DND-41 (cell line): ENCODE measurements at regions not wholly inside any gene's neighbourhood (a gene's known extent, or its start where the extent isn't known, plus 50 kb on each side); places are given as distances from the start of the nearest gene placed in this dataset.

Experiments
- ATAC-seq: fragments of 200-7000 bp; cut with Tn5 transposase; 3 replicates; pipeline ENCODE4 v1.9.1; 2021; ENCODE audit warnings: low read depth; ENCODE audit not compliant: insufficient read depth
- DNase-seq: peaks from one replicate; pipeline ENCODE4 v3.0.0-alpha.2; 2020
- H2AFZ ChIP-seq: 2 replicates; pipeline ENCODE4 v1.6.0; 2012; ENCODE audit warnings: low read depth, low read length
- H3K27ac ChIP-seq: 2 replicates; pipeline ENCODE4 v1.5.1; 2012; ENCODE audit warnings: low read length, inconsistent platforms
- H3K27me3 ChIP-seq: fragments of 200-600 bp; sonication (generic); 2 replicates; pipeline ENCODE4 v1.6.0; 2012; ENCODE audit warnings: low read length, mild to moderate bottlenecking, inconsistent platforms; ENCODE audit not compliant: insufficient read depth, poor library complexity
- H3K36me3 ChIP-seq: 2 replicates; pipeline ENCODE4 v1.5.1; 2012; ENCODE audit warnings: low read length, inconsistent platforms; ENCODE audit not compliant: insufficient read depth
- H3K4me1 ChIP-seq: 2 replicates; pipeline ENCODE4 v1.5.1; 2012; ENCODE audit warnings: mild to moderate bottlenecking, low read length; ENCODE audit not compliant: insufficient read depth
- H3K4me2 ChIP-seq: 2 replicates; pipeline ENCODE4 v1.6.0; 2012; ENCODE audit warnings: mild to moderate bottlenecking, moderate library complexity, low read length, inconsistent platforms; ENCODE audit not compliant: insufficient read depth
- H3K4me3 ChIP-seq, 2 experiments: fragments of 200-600 bp in 1 of 2; shearing (Covaris generic) in 1 of 2; 2 replicates each; pipeline ENCODE4 v1.5.1; 2012 to 2016; ENCODE audit warnings: inconsistent platforms in 2 of 2, low read length in 2 of 2, mild to moderate bottlenecking in 2 of 2, low read depth in 1 of 2, moderate library complexity in 1 of 2
- H3K79me2 ChIP-seq: 2 replicates; pipeline ENCODE4 v1.6.0; 2012; ENCODE audit warnings: low read length, inconsistent platforms; ENCODE audit not compliant: insufficient read depth
- H3K9ac ChIP-seq: 2 replicates; pipeline ENCODE4 v1.6.0; 2012; ENCODE audit warnings: low read depth, mild to moderate bottlenecking, inconsistent platforms, low read length, moderate library complexity
- H3K9me3 ChIP-seq: 2 replicates; pipeline ENCODE4 v1.5.1; 2012; ENCODE audit warnings: low read length, moderate library complexity, mild to moderate bottlenecking, inconsistent platforms; ENCODE audit not compliant: insufficient read depth, severe bottlenecking
- H4K20me1 ChIP-seq: 2 replicates; pipeline ENCODE4 v1.6.0; 2012; ENCODE audit warnings: low read length; ENCODE audit not compliant: insufficient read depth
- CTCF ChIP-seq: IDR thresholded peaks from 2 replicates; pipeline ENCODE4 v1.5.1; 2012; ENCODE audit warnings: borderline replicate concordance, low read length, moderate library complexity, mild to moderate bottlenecking; ENCODE audit not compliant: poor library complexity, severe bottlenecking; ENCODE audit errors: extremely low read depth
- EZH2 ChIP-seq: IDR thresholded peaks from 3 replicates; pipeline ENCODE4 v1.6.1; 2012; ENCODE audit warnings: borderline replicate concordance, low read depth, mild to moderate bottlenecking, moderate library complexity, low read length, inconsistent platforms; ENCODE audit not compliant: severe bottlenecking

- Histone ChIP-seq H3K27ac (no peak overlapping the region), H3K79me2 (no peaks in the 10 kb centered on the region), H3K4me3 (no peak overlapping the region), H3K9me3 (no peaks in the 10 kb centered on the region), H3K27me3 (no peaks in the 10 kb centered on the region), H4K20me1 (no peaks in the 10 kb centered on the region), H3K36me3 (no peaks in the 10 kb centered on the region), H3K4me2 (no peak overlapping the region), H3K4me1 (no peaks in the 10 kb centered on the region), H2AFZ (no peak overlapping the region), H3K9ac (no peak overlapping the region)
- TF ChIP-seq CTCF (no peak), EZH2 (no peak)
- ATAC-seq (no peak), DNase-seq (no peak)
Observed at GRCh38 chr5:179468696-179469095, 81.7 kb upstream of the RUFY1 start.

- no peaks in the 10 kb centered on the region for H3K4me1 ChIP-seq
- no peaks in the 10 kb centered on the region for H3K9me3 ChIP-seq
- H3K4me2 ChIP-seq: no peak overlapping the region
- TF ChIP-seq EZH2 (no peak), CTCF (no peak)
- no peak overlapping the region for H3K9ac ChIP-seq
- H4K20me1 ChIP-seq: no peaks in the 10 kb centered on the region
- no peaks in the 10 kb centered on the region for H3K27me3 ChIP-seq
- no peaks in the 10 kb centered on the region for H3K79me2 ChIP-seq
- ATAC-seq (no peak), DNase-seq (no peak)
- H2AFZ ChIP-seq: no peak overlapping the region
- H3K4me3 ChIP-seq: no peak overlapping the region
- no peaks in the 10 kb centered on the region for H3K36me3 ChIP-seq
- H3K27ac ChIP-seq: no peak overlapping the region
Observed at GRCh38 chr5:179467441-179467840, 82.9 kb upstream of the RUFY1 start.

GRCh38 chr5:179464631-179465030, 85.7 kb upstream of the RUFY1 start:
- no peak overlapping the region for H3K27ac ChIP-seq
- no peak overlapping the region for H3K4me3 ChIP-seq
- ATAC-seq: no peak

More at GRCh38 chr5:179464631-179465030, 85.7 kb upstream of the RUFY1 start:
- Histone ChIP-seq H3K27me3 (no peaks in the 10 kb centered on the region), H4K20me1 (no peaks in the 10 kb centered on the region), H3K36me3 (no peaks in the 10 kb centered on the region), H2AFZ (no peak overlapping the region), H3K79me2 (no peaks in the 10 kb centered on the region), H3K4me1 (no peaks in the 10 kb centered on the region), H3K4me2 (no peak overlapping the region), H3K9ac (no peak overlapping the region), H3K9me3 (no peaks in the 10 kb centered on the region)
- TF ChIP-seq EZH2: no peak
- no peak for TF ChIP-seq CTCF
- DNase-seq: no peak
